ENCODE measurements at regions not wholly inside any gene's neighbourhood (a gene's known extent, or its start where the extent isn't known, plus 50 kb on each side); places are given as distances from the start of the nearest gene placed in this dataset.

DNA sequence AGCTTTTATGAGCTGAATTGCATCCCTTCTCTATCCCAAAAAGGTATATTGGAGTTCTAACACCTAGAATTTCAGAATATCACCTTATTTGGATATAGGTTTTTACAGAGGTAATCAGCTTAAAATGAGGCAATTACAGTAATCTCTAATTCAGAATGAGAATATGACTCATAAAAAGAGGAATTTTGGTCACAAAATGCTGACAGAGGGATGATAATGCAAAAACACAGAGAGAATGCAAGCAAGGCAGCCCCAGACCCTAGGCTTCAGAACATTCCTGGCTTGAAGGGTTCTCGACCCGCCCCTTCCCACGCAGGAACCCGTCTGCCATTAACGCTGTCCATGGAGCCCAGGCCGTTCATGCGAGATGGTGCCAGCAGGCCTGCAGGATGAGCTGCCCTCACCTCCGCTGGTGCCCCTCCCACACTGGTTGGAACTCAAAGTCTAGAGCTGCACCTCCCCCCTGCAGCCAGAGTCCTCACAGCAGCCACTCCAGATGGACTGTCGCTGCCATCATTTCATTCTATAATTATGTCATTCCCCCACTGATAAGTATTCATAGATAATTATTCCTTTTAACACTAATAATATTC, 1173.4 kb upstream of the ACO1 start (continued):
- TF ChIP-seq, protein P1, sequence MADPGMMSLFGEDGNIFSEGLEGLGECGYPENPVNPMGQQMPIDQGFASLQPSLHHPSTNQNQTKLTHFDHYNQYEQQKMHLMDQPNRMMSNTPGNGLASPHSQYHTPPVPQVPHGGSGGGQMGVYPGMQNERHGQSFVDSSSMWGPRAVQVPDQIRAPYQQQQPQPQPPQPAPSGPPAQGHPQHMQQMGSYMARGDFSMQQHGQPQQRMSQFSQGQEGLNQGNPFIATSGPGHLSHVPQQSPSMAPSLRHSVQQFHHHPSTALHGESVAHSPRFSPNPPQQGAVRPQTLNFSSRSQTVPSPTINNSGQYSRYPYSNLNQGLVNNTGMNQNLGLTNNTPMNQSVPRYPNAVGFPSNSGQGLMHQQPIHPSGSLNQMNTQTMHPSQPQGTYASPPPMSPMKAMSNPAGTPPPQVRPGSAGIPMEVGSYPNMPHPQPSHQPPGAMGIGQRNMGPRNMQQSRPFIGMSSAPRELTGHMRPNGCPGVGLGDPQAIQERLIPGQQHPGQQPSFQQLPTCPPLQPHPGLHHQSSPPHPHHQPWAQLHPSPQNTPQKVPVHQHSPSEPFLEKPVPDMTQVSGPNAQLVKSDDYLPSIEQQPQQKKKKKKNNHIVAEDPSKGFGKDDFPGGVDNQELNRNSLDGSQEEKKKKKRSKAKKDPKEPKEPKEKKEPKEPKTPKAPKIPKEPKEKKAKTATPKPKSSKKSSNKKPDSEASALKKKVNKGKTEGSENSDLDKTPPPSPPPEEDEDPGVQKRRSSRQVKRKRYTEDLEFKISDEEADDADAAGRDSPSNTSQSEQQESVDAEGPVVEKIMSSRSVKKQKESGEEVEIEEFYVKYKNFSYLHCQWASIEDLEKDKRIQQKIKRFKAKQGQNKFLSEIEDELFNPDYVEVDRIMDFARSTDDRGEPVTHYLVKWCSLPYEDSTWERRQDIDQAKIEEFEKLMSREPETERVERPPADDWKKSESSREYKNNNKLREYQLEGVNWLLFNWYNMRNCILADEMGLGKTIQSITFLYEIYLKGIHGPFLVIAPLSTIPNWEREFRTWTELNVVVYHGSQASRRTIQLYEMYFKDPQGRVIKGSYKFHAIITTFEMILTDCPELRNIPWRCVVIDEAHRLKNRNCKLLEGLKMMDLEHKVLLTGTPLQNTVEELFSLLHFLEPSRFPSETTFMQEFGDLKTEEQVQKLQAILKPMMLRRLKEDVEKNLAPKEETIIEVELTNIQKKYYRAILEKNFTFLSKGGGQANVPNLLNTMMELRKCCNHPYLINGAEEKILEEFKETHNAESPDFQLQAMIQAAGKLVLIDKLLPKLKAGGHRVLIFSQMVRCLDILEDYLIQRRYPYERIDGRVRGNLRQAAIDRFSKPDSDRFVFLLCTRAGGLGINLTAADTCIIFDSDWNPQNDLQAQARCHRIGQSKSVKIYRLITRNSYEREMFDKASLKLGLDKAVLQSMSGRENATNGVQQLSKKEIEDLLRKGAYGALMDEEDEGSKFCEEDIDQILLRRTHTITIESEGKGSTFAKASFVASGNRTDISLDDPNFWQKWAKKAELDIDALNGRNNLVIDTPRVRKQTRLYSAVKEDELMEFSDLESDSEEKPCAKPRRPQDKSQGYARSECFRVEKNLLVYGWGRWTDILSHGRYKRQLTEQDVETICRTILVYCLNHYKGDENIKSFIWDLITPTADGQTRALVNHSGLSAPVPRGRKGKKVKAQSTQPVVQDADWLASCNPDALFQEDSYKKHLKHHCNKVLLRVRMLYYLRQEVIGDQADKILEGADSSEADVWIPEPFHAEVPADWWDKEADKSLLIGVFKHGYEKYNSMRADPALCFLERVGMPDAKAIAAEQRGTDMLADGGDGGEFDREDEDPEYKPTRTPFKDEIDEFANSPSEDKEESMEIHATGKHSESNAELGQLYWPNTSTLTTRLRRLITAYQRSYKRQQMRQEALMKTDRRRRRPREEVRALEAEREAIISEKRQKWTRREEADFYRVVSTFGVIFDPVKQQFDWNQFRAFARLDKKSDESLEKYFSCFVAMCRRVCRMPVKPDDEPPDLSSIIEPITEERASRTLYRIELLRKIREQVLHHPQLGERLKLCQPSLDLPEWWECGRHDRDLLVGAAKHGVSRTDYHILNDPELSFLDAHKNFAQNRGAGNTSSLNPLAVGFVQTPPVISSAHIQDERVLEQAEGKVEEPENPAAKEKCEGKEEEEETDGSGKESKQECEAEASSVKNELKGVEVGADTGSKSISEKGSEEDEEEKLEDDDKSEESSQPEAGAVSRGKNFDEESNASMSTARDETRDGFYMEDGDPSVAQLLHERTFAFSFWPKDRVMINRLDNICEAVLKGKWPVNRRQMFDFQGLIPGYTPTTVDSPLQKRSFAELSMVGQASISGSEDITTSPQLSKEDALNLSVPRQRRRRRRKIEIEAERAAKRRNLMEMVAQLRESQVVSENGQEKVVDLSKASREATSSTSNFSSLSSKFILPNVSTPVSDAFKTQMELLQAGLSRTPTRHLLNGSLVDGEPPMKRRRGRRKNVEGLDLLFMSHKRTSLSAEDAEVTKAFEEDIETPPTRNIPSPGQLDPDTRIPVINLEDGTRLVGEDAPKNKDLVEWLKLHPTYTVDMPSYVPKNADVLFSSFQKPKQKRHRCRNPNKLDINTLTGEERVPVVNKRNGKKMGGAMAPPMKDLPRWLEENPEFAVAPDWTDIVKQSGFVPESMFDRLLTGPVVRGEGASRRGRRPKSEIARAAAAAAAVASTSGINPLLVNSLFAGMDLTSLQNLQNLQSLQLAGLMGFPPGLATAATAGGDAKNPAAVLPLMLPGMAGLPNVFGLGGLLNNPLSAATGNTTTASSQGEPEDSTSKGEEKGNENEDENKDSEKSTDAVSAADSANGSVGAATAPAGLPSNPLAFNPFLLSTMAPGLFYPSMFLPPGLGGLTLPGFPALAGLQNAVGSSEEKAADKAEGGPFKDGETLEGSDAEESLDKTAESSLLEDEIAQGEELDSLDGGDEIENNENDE (IDR thresholded peaks at IDR 0.05; ENCODE audit: insufficient replicate concordance, low read length), result no peak
- TF ChIP-seq YY1 (IDR thresholded peaks at IDR 0.05; ENCODE audit: low read depth, low read length), result no peak
- TF ChIP-seq SIN3A (conservative IDR thresholded peaks at IDR 0.05 in 1 of 2, IDR thresholded peaks at IDR 0.05 in 1 of 2; ENCODE audit: low read depth in 1 of 2, low read length in 2 of 2), result no peak
- TF ChIP-seq SIX5 (IDR thresholded peaks at IDR 0.05; ENCODE audit: low read depth, low read length), result no peak
- TF ChIP-seq BACH1 (IDR thresholded peaks at IDR 0.05; ENCODE audit: low read length), result peak; percentile 34; the same call in 1 of the 2 replicates
